ENCODE measurements at regions not wholly inside any gene's neighbourhood (a gene's known extent, or its start where the extent isn't known, plus 50 kb on each side); places are given as distances from the start of the nearest gene placed in this dataset.

GRCh38 chr10:125248489-125248888 lies 88.1 kb upstream of the CTBP2 start:
- TF ChIP-seq CTCF (IDR thresholded peaks at IDR 0.05) (no peak), POLR2A (IDR thresholded peaks at IDR 0.05) (no peak), EP300 (IDR thresholded peaks at IDR 0.05) (no peak)
